ENCODE measurements at regions not wholly inside any gene's neighbourhood (a gene's known extent, or its start where the extent isn't known, plus 50 kb on each side); places are given as distances from the start of the nearest gene placed in this dataset.

DNA sequence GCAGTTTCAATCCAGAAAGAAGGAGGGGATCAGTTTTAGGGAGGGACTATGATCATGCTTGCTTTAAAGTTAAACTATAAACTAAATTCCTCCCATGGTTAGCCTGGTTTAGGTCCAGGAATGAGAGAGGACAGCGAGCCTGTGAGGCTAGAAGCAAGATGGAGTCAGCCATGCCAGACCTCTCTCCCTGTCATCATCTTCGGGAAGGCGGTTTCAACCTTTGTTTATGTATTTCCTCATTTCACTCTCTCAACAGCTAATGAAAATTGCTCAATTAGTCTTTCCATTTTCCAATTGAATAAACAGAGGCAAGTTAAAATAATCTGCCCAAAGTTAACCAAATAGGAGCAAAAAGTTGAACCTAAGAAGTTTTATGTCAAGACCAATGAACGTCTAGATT lies 201.5 kb downstream of the KCNJ2 start:
- Histone ChIP-seq H3K4me3 (no peak overlapping the region), H3K36me3 (no peaks in the 10 kb centered on the region), H3K27ac (no peak overlapping the region), H3K27me3 (no peaks in the 10 kb centered on the region), H3K9me3 (no peaks in the 10 kb centered on the region), H3K4me1 (ENCODE audit: insufficient read depth) (no peaks in the 10 kb centered on the region)
- TF ChIP-seq EP300 (IDR thresholded peaks at IDR 0.05) = no peak
- TF ChIP-seq POLR2A (IDR thresholded peaks at IDR 0.05) = no peak
- TF ChIP-seq CTCF (IDR thresholded peaks at IDR 0.05) = no peak
- WGBS, 3 donors = 79 to 81% (median 80%) methylated on average over 4 of the region's 4 CpGs
- DNase-seq = no peak
- intact Hi-C loops (cut with DNase I) = no loop called here

DNA sequence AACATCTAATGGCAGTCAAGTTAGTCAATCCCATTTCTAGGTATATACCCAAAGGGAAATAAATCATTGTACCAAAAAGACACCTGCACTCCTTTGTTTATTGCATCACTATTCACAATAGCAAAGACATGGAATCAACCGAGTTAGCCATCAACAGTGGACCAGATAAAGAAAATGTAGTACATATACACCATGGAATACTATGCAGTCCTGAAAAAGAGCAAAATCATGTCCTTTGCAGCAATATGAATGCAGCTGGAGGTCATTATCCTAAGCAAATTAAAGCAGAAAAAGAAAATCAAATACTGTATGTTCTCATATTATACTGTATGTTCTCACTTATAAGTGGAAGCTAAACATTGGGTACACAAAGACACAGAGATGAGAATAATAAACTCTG lies 204.0 kb downstream of the KCNJ2 start:
- 73 to 88% (median 87%) methylated on average over 1 of the region's 1 CpG for WGBS, 3 donors
- intact Hi-C loops (cut with DNase I) = no loop called here

GRCh38 chr17:70374496-70374895 lies 205.2 kb downstream of the KCNJ2 start:
- no peak overlapping the region for H3K4me3 ChIP-seq
- WGBS, 3 donors = 66 to 73% (median 73%) methylated on average over 7 of the region's 7 CpGs
- intact Hi-C loops (cut with DNase I) = no loop called here

More for the DNA sequence above, 204.0 kb downstream of the KCNJ2 start:
- Histone ChIP-seq H3K36me3 (no peaks in the 10 kb centered on the region), H3K4me1 (ENCODE audit: insufficient read depth) (no peaks in the 10 kb centered on the region), H3K27me3 (no peaks in the 10 kb centered on the region), H3K4me3 (no peak overlapping the region), H3K27ac (no peak overlapping the region), H3K9me3 (no peaks in the 10 kb centered on the region)
- TF ChIP-seq EP300 (IDR thresholded peaks at IDR 0.05) (no peak), POLR2A (IDR thresholded peaks at IDR 0.05) (no peak), CTCF (IDR thresholded peaks at IDR 0.05) (no peak)
- no peak for DNase-seq

DNA sequence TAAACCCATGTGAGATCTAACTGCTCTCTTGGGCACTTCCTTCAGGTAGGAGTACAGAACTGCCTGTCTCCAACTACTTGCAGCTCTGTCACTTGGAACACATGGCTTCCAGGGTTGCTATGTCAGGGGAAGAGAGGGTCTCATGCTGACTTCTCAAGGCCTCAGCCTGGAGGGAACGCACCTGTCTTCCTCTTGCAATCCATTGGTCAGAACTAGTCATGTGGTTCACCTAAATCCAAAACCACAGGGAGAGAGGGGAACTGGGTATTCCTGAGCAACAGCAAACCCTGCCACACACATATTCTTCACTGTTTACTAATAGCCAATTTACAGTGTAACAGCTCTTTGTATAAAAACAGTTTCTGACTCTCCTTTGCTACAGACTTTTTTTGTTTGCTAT lies 206.1 kb downstream of the KCNJ2 start:
- no peaks in the 10 kb centered on the region for H3K4me1 ChIP-seq (ENCODE audit: insufficient read depth)
- intact Hi-C loops (cut with DNase I) = no loop called here
- no peak overlapping the region for H3K4me3 ChIP-seq
- WGBS, 3 donors = 60 to 78% (median 68%) methylated on average over 1 of the region's 1 CpG
- no peaks in the 10 kb centered on the region for H3K27me3 ChIP-seq
- no peaks in the 10 kb centered on the region for H3K36me3 ChIP-seq
- DNase-seq = no peak
- H3K27ac ChIP-seq = no peak overlapping the region
- no peaks in the 10 kb centered on the region for H3K9me3 ChIP-seq
- no peak for TF ChIP-seq POLR2A (IDR thresholded peaks at IDR 0.05)

More at GRCh38 chr17:70374496-70374895, 205.2 kb downstream of the KCNJ2 start:
- no peak for DNase-seq
- no peaks in the 10 kb centered on the region for H3K9me3 ChIP-seq
- H3K27ac ChIP-seq = no peak overlapping the region
- TF ChIP-seq POLR2A (IDR thresholded peaks at IDR 0.05) (no peak), EP300 (IDR thresholded peaks at IDR 0.05) (no peak), CTCF (IDR thresholded peaks at IDR 0.05) (no peak)
- no peaks in the 10 kb centered on the region for H3K27me3 ChIP-seq
- no peaks in the 10 kb centered on the region for H3K36me3 ChIP-seq
- no peaks in the 10 kb centered on the region for H3K4me1 ChIP-seq (ENCODE audit: insufficient read depth)

- Histone ChIP-seq H3K4me3 (no peak overlapping the region), H3K27ac (no peak overlapping the region), H3K4me1 (ENCODE audit: insufficient read depth) (no peaks in the 10 kb centered on the region), H3K36me3 (no peaks in the 10 kb centered on the region), H3K9me3 (no peaks in the 10 kb centered on the region), H3K27me3 (no peaks in the 10 kb centered on the region)
- intact Hi-C loops (cut with DNase I) = no loop called here
- 87 to 91% (median 87%) methylated on average over 4 of the region's 4 CpGs for WGBS, 3 donors
- TF ChIP-seq CTCF (IDR thresholded peaks at IDR 0.05) (no peak), POLR2A (IDR thresholded peaks at IDR 0.05) (no peak), EP300 (IDR thresholded peaks at IDR 0.05) (no peak)
- no peak for DNase-seq
Observed at GRCh38 chr17:70375813-70376770, 206.8 kb downstream of the KCNJ2 start.

Measured in ovary (tissue), 7 donors.